Right lobe of liver (tissue), 6 donors: ENCODE measurements at regions not wholly inside any gene's neighbourhood (a gene's known extent, or its start where the extent isn't known, plus 50 kb on each side); places are given as distances from the start of the nearest gene placed in this dataset.

Experiments used
- ATAC-seq, 4 donors: fragments of 200-7000 bp; cut with Tn5 transposase; one replicate each; pipeline ENCODE4 v1.9.1; 2020; ENCODE audit warnings: mild to moderate bottlenecking in 4 of 4, moderate library complexity in 4 of 4
- DNase-seq, 3 donors: peaks; one replicate each; pipeline ENCODE4 v3.0.0-alpha.2; 2020
- H3K27ac ChIP-seq, 3 donors: fragments of 200-600 bp; one replicate each; pipeline ENCODE4 v1.8.0; 2022
- H3K27me3 ChIP-seq, 2 donors: fragments of 200-600 bp; one replicate each; pipeline ENCODE4 v1.8.0; 2022
- H3K36me3 ChIP-seq, 4 donors: fragments of 200-600 bp; sonication (generic) in 1 of 4; one replicate each; pipeline versions ENCODE4 v1.5.1 to v1.8.0; 2017 to 2022; ENCODE audit warnings: control low read depth in 1 of 4
- H3K4me1 ChIP-seq, 4 donors: fragments of 200-600 bp; sonication (generic) in 1 of 4; one replicate each; pipeline versions ENCODE4 v1.5.1 to v1.8.0; 2017 to 2022; ENCODE audit warnings: control low read depth in 1 of 4
- H3K4me3 ChIP-seq, 3 donors: fragments of 200-600 bp; one replicate each; pipeline ENCODE4 v1.8.0; 2022
- H3K9me3 ChIP-seq, 4 donors: fragments of 200-600 bp; sonication (generic) in 1 of 4; one replicate each; pipeline versions ENCODE4 v1.5.1 to v1.8.0; 2017 to 2022; ENCODE audit warnings: control low read depth in 1 of 4
- POLR2A ChIP-seq: fragments of 450-650 bp; IDR thresholded peaks from one replicate; pipeline ENCODE4 v1.6.1; 2017; ENCODE audit warnings: antibody characterized with exemption, mild to moderate bottlenecking
- WGBS: methylation state at CpG from one replicate; pipeline ENCODE4 v1.1.6; 2018; ENCODE audit warnings: low coverage, low lambda C conversion rate; ENCODE audit not compliant: insufficient coverage; ENCODE audit errors: missing lambda C conversion rate; 5-methylcytosine and 5-hydroxymethylcytosine counted together
- intact Hi-C, 2 donors: fragments of 100-400 bp; cut with DNase I; formaldehyde crosslinking; loops; one replicate each; pipeline versions ENCODE4 v1.11.2 to v1.14.1; 2022
- TF ChIP-seq, protein P1 (sequence below), 4 donors: fragments of 200-600 bp in 3 of 4; fragments of 450-650 bp in 1 of 4; IDR thresholded peaks; one replicate each; pipeline versions ENCODE4 v1.5.1 to v1.8.0; 2016 to 2022; ENCODE audit warnings: antibody characterized with exemption in 4 of 4, mild to moderate bottlenecking in 2 of 4
- donor health status: DM: no; HTN: yes; CAD: no.
- donor health status: DM: no; HTN: no; CAD: no.
- donor health status: DM: no; HTN: no; CAD: no.
- donor health status: DM: no; HTN: yes; CAD: no.
- donor health status: DM: no; HTN: yes; CAD: no.

DNA sequence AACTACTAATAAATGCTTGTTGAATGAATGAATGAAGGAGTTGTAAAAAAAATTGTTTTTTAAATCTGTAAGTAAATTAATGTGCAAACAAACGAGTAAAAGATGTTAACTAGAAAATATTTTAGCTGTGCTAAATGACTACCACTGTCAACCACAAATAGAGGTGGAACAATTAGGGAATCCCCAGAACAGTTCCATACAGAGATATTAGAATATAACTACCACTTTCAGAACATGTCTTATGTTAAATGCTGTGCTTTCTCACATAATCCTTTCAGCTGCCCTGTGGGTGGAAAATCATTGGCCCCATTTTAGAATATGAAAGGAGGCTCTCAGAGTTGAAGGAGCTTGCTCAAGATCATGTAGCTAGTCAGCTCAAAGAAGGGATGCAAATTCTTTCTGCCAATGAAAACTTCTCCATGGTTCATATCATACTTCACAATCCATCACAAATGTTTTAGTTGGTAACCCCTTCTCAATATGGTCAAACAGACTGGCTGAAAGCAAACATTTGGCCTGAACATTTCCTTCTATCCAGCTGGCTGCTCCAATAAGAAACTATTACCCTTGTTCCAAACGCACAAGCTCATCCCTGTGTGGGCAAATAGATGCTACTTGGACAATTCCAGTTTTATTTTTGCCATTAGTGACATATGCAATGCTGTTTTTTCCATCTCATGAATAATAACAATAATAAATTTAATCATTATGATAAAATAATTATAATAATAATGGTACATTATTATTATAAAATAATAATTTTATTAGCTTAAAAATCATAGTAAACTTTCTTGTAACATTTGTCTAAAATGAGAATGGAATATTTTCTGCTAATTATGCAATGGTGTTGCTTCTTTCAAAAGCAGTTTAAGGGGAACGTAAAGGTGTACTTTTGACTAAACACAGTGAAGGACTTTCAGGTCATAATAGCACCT is 290.4 kb upstream of the STT3B start:
- no peak overlapping the region for H3K4me3 ChIP-seq
- no peaks in the 10 kb centered on the region for H3K4me1 ChIP-seq
- TF ChIP-seq, protein P1, sequence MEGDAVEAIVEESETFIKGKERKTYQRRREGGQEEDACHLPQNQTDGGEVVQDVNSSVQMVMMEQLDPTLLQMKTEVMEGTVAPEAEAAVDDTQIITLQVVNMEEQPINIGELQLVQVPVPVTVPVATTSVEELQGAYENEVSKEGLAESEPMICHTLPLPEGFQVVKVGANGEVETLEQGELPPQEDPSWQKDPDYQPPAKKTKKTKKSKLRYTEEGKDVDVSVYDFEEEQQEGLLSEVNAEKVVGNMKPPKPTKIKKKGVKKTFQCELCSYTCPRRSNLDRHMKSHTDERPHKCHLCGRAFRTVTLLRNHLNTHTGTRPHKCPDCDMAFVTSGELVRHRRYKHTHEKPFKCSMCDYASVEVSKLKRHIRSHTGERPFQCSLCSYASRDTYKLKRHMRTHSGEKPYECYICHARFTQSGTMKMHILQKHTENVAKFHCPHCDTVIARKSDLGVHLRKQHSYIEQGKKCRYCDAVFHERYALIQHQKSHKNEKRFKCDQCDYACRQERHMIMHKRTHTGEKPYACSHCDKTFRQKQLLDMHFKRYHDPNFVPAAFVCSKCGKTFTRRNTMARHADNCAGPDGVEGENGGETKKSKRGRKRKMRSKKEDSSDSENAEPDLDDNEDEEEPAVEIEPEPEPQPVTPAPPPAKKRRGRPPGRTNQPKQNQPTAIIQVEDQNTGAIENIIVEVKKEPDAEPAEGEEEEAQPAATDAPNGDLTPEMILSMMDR (IDR thresholded peaks at IDR 0.05): no peak
- no peak for TF ChIP-seq POLR2A
- intact Hi-C loops: no loop called here
- WGBS: 78% methylated on average over 3 of the region's 3 CpGs
- no peak overlapping the region for H3K27ac ChIP-seq
- H3K27me3 ChIP-seq: no peaks in the 10 kb centered on the region
- no peaks in the 10 kb centered on the region for H3K9me3 ChIP-seq
- DNase-seq (no peak), ATAC-seq (no peak)
- H3K36me3 ChIP-seq: no peaks in the 10 kb centered on the region

DNA sequence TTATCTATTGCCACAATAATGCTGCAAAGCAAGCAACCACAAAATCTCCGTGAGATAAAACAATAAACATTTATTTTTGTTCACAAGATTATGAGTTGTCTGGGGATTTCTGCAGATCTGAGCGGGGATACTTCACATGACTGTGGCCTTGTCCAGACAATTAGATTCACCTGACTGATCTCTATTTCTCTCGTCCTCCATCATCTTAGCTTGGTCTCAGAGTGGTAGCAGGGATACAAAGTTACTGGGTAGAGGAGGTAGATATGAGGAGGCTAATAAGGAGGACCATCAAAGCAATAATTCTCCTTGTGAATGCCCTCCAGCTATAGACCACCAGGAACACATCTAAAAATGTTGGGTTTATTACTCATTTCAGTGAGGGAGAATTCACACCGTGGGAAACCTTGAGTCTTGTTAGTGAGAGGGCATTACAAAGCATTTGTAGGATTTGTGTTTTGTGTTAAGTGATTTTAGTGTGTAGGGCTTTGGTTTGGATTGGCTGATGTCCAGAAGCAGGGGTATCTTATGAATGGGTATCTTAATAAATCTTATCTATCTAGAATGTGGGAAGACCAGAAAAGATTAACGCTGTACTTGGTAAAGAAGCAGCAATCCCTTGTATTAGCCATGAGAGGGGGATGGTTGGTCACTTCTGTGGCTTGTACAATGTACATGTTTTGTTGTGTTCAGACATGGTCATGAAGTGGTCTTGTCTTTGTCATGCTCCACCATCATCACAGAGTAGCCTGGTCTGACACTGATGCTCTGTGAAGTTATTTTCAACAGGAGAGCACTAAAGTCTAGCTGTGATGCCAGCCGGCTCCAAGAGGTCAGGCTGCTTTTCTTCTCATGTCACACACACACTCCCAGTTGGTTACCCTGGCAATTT is 287.6 kb upstream of the STT3B start:
- no peak overlapping the region for H3K27ac ChIP-seq
- DNase-seq (no peak), ATAC-seq (no peak)
- peaks cover 0 to 10% (median 0%) of the 10 kb centered on the region in 4 donors for H3K4me1 ChIP-seq
- 87% methylated on average over 6 of the region's 6 CpGs for WGBS
- no peaks in the 10 kb centered on the region for H3K36me3 ChIP-seq
- no peak for TF ChIP-seq POLR2A
- TF ChIP-seq, protein P1 (IDR thresholded peaks at IDR 0.05): no peak
- H3K27me3 ChIP-seq: no peaks in the 10 kb centered on the region
- H3K9me3 ChIP-seq: no peaks in the 10 kb centered on the region
- H3K4me3 ChIP-seq: no peak overlapping the region
- intact Hi-C loops: no loop called here

DNA sequence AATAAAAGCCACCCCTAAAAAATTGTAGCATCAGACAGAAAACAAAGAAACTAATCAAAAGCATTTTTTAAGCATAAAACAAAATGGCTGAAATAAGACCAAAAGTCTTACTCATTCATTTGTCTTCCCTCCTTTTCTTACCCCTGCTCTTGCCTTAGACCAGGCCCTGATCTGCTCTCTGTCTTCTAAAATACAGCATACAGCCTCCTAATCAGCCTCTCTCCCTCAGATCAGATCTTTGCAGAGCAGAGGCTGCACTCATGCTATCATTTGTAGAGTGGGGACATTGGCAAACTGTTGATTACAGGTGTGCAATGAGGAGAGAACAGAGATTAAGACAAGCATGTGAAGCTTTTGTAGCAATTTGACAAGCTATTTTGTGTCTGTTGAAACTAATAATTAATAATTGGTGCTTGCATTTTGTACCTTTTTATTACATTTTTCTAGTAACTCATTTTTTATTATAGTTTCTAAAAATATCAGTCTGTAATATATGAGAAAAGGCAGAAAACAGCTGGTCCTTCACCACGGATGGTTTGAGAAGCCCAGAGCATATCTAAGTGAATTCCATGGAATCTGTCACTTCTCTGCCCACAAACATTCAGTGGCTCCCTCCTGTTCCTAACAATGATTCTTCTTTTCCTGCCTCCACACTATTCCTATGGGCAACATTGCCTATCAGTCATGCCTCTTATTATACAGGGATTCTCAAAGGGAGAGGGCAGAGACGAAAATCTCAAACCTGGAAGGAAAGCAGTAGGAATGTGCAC is 286.2 kb upstream of the STT3B start:
- H3K27ac ChIP-seq: no peak overlapping the region
- no peaks in the 10 kb centered on the region for H3K9me3 ChIP-seq
- no peak for ATAC-seq
- H3K36me3 ChIP-seq: no peaks in the 10 kb centered on the region
- WGBS: 91% methylated on average over 2 of the region's 2 CpGs
- intact Hi-C loops: no loop called here
- no peaks in the 10 kb centered on the region for H3K27me3 ChIP-seq
- TF ChIP-seq, protein P1 (IDR thresholded peaks at IDR 0.05): no peak
- no peak for TF ChIP-seq POLR2A
- DNase-seq: no peak
- H3K4me1 ChIP-seq: peaks cover 0 to 10% (median 0%) of the 10 kb centered on the region in 4 donors
- H3K4me3 ChIP-seq: no peak overlapping the region

DNA sequence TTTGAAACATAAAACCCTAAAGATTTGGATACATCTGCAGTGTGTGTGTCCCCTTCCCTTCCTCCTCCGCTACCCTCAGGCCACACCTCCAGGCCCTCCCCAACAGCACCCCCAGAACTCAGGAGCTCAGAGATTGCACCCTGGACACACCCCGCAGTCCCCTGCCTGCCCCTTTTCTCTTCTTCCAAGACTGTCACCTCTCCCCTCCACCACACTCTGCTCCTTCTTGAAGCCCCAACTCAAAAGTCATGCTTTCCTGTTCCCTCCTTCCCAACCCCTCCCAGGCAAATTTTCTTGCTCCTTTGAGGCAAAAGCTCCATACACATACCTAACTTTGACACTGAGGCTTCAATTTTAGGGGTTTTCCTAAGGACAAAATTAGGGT is 285.7 kb upstream of the STT3B start:
- H3K36me3 ChIP-seq: no peaks in the 10 kb centered on the region

More for the DNA sequence above, 285.7 kb upstream of the STT3B start:
- H3K4me3 ChIP-seq: no peak overlapping the region
- no peak overlapping the region for H3K27ac ChIP-seq
- intact Hi-C loops: no loop called here
- H3K9me3 ChIP-seq: no peaks in the 10 kb centered on the region
- ATAC-seq (no peak), DNase-seq (no peak)
- TF ChIP-seq, protein P1 (IDR thresholded peaks at IDR 0.05): no peak
- no peak for TF ChIP-seq POLR2A
- 89% methylated on average over 2 of the region's 2 CpGs for WGBS
- H3K4me1 ChIP-seq: peaks cover 0 to 10% (median 0%) of the 10 kb centered on the region in 4 donors
- no peaks in the 10 kb centered on the region for H3K27me3 ChIP-seq
